DMS114 treated with DMSO at 0.1 percent for 48 hours (cell line): ENCODE measurements at regions not wholly inside any gene's neighbourhood (a gene's known extent, or its start where the extent isn't known, plus 50 kb on each side); places are given as distances from the start of the nearest gene placed in this dataset.
"Not testable (repeated sequence)": the region's sequence is repeated elsewhere in the genome, so short reads cannot be mapped to it uniquely, and the experiment has no call there.

Experiments used
- DNase-seq: peaks from one replicate; lab custom pipeline; 2025; ENCODE audit not compliant: unreplicated experiment; lab: John Stamatoyannopoulos, UW

- no peak for DNase-seq
Observed at GRCh38 chr18:10077986-10078385, 164.2 kb downstream of the VAPA start.

DNA sequence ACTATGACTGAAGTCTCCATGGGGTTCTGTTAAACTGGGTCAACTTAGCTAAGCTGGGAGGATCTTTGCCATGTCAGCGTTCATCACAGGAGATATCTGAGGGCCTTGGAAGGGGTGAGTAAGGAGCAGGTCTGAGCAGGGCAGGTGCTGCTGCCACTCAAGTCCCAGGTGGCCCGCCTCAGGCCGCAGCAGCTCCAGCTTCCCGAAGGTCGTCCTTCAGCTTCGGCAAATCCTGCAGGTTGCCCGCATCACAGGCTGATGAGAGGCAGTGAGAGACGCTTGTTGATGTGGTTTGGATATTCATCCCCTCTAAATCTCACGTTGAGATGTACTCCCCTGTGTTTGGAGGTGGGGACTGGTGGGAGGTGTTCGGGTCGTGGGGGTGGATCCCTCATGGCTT, 166.6 kb downstream of the VAPA start:
- no peak for DNase-seq

GRCh38 chr18:10081492-10081891, 167.7 kb downstream of the VAPA start:
- no peak for DNase-seq

GRCh38 chr18:10085416-10085815, 171.6 kb downstream of the VAPA start:
- no peak for DNase-seq

DNA sequence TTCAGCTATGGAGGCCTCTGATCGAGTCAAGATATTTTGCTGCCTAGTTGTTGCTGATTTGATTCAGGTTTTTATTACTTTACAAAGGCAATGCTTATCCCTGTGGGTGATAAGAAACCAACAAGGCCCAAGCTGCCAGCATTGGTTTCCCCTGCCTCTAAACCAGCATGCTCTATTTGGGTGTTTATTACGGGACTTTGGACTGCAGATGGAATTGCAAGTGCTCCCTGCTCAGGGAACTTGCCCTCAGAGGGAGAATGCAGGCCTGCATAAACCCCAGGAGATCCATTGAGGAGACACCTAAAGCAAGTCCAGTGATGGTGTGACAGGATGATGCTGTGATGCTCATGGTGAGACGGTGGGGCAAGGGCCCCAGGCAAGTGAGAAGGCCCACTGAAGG, 172.1 kb downstream of the VAPA start:
- no peak for DNase-seq

- DNase-seq: no peak
Observed at GRCh38 chr18:10086458-10087210, 172.8 kb downstream of the VAPA start.

DNA sequence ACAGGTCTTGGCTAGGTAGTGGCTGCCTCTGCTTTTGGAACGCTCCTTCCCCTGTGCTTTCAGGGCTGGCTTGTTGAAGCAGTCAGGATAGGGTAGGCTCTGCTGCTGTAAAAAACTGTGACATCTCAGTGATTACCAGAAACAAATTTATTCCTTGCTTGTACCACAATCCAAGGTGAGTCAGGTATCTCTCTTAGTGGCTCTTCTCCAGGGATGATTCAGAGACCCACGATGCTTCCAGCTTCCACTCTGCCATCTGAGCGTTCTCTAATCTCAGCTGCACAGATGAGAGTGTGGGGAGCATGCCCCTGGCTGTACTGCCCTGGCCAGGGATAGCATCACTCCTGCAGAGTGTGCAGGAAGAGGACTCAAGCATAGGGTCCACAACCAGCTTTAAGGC, 174.9 kb downstream of the VAPA start:
- no peak for DNase-seq

DNA sequence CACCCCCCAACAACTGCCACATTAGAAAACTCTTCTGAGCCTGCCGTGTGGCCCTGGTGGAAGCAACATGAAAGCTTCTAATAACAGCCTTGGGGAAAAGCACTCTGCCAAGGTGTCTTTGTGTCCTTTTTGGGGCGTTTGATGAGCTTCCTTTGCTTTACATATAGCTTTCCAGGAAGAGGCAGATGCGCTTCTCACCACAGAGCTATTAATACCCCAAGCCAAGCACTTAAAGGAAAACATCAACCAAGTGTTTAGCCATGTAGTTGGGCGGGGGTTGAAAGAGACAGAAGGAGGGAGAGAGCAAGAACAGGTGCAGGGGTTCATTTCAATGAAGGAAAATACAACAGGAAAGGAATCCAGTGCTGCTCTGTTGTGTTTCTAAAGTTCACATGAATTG, 176.1 kb downstream of the VAPA start:
- no peak for DNase-seq

GRCh38 chr18:10090668-10091067, 176.9 kb downstream of the VAPA start:
- DNase-seq: no peak

- DNase-seq: no peak
Observed at GRCh38 chr18:10093445-10093844, 179.6 kb downstream of the VAPA start.

GRCh38 chr18:10094154-10094553, 180.3 kb downstream of the VAPA start:
- DNase-seq: no peak

- no peak for DNase-seq
Observed at GRCh38 chr18:10094655-10095054, 180.8 kb downstream of the VAPA start.

DNA sequence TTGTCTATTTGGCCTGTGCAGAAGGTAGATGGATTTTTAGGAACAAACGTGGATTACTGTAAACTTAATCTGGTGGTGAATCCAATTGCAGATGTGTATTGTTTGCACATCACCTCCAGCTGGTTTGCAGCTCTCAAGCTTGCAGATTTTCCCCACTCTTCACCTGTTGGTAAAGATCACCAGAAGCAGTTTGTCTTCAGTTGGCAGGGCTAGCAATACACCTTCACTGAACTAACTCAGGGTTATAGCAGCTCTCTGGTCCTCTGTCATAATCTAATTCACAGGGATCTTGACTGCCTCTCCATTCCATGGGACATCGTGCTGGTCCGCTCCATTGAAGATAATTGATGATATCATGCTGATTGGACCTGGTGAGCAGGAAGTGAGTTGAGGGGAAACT, 181.5 kb downstream of the VAPA start:
- DNase-seq: no peak

DNA sequence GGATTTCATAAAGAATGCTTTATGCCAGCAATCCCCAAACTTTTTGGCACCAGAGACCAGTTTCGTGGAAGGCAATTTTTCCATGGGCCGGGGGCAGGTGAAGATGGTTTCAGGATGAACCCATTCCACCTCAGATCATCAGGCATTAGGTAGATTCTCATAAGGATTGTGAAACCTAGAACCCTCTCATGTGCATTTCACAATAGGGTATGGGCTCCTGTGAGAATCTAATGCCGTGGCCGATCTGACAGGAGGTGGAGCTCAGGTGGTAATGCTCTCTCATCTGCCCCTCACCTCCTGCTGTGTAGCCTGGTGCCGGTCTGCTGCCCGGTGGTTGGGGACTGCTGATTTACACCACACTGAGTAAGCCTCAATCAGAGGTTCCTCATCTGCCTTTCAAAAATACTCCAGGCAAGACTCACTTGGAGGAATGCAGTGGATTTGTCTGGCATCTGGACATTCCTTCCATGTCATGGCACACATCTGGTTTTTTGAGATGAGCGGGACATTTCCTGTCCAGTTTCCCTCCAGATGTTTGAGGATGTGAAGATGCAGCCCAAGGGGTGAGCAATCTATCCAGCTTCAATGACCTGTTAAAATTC, 185.8 kb downstream of the VAPA start:
- DNase-seq: no peak

GRCh38 chr18:10100196-10100595, 186.4 kb downstream of the VAPA start:
- DNase-seq: no peak

DNA sequence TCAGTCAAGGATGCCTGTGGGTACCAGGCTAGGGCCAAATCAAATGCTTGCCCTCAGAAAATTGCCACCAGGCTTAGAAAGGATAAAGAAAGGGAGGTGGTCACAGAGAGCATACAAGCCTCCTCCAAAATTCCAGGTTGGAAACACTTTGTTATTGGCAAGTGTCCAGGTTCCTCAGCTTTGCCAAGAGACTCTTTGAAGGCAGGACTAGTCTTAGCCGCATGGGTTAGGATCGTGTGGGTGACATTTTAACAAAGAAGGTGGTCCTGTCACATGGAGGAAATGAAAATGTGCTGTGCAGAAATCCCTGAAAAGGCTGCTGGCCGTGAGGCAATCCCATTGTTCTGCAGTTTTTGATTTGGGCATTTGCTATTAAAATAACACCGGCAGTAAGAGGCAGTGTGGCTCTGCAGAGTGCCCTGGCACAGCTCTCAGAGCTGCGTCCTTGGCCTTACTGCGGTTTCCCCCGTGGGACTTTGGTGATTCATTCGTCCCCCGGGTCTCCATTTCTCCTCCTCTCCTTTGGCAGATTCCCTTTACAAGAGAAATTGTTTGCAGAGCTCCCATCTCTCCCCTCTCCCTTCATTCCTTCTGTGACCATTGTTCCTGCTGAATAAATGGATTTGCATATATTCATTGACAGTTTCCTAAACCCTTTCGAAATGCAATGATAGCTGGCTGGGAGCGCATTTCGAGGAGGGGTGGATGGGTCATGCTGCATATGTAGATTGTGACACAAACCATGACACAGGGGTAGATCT, 187.3 kb downstream of the VAPA start:
- no peak for DNase-seq

DNA sequence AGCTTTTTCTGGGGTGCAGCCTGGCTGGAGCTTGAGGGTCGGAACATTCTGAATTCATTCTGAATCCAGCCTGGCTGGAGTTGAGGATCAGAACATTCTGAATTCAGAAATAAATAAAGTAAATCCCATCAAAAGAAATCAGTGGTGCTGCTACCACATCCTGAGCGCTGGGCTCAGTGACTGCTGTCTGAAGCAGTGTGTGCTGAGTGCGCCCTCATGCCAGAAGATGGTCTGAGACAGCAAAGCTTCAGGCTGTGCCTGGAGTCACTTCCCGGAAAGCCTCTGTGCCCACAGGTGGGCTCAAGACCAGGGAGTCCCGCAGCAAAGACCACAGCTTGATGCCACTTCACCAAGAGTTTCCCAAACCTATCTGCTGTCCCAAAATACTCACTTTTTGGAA, 187.9 kb downstream of the VAPA start:
- DNase-seq: no peak

- DNase-seq: not testable (repeated sequence)
Observed at GRCh38 chr18:10105118-10105517, 191.3 kb downstream of the VAPA start.

- DNase-seq: no peak
Observed at GRCh38 chr18:10111191-10111590, 197.4 kb downstream of the VAPA start.

DNA sequence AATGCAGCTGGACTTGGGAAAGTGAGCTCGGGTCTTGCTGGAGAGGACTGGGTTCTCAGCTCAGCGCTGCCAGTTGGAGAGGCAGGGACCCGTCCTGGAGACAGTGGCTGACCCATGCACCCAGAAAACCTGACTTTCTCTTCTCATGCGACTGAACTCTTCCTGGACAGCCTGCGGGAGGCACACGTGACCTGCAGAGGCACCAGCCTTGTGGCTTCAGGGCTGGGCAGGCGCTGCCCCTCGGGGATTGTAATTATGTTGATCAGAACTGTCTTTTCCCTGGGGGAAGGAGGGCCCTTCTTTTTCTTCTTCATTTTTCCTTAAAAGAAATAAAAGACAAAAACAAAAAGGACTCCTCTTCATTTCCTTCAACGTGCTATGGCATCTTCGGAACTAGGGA, 198.1 kb downstream of the VAPA start:
- DNase-seq: no peak

- DNase-seq: no peak
Observed at GRCh38 chr18:10113121-10114022, 199.6 kb downstream of the VAPA start.
